H1 (cell line): ENCODE measurements at regions not wholly inside any gene's neighbourhood (a gene's known extent, or its start where the extent isn't known, plus 50 kb on each side); places are given as distances from the start of the nearest gene placed in this dataset.

Experiments
- CTCF ChIA-PET: fragments of 300-600 bp; sonication (Branson Sonifier 250); formaldehyde crosslinking; loops from one replicate; lab custom pipeline; 2021; ENCODE audit not compliant: partially characterized antibody; lab: Charles Lee
- POLR2A ChIA-PET: fragments of 300-600 bp; sonication (Branson Sonifier 250); formaldehyde crosslinking; loops from one replicate; lab custom pipeline; 2021; ENCODE audit warnings: inconsistent platforms; ENCODE audit not compliant: partially characterized antibody; lab: Charles Lee
- DNase-seq, 2 experiments: peaks; one replicate each; pipeline versions ENCODE4 v3.0.0 to v3.0.0-alpha.2; 2010 to 2022; ENCODE audit warnings: low spot score in 2 of 2, low read depth in 1 of 2, mixed read lengths in 1 of 2
- FAIRE-seq: peaks from 2 replicates; lab custom pipeline; 2011; peaks lifted over from hg19 to GRCh38; lab: Jason Lieb, UNC
- H2AFZ ChIP-seq: 2 replicates; pipeline ENCODE4 v1.8.1; 2012; ENCODE audit warnings: low read length, inconsistent platforms
- H2AK5ac ChIP-seq: 2 replicates; pipeline ENCODE4 v1.6.1; 2013; ENCODE audit warnings: low read depth, low read length
- H2BK120ac ChIP-seq: replicated peaks from 2 replicates; pipeline ENCODE3; 2013; ENCODE audit warnings: low read depth, low read length, inconsistent platforms
- H2BK12ac ChIP-seq: 2 replicates; pipeline ENCODE4 v1.6.1; 2013; ENCODE audit warnings: low read depth, low read length
- H2BK15ac ChIP-seq: 2 replicates; pipeline ENCODE4 v1.6.1; 2013; ENCODE audit warnings: low read length
- H2BK20ac ChIP-seq: 2 replicates; pipeline ENCODE4 v1.6.1; 2013; ENCODE audit warnings: low read length
- H2BK5ac ChIP-seq: 2 replicates; pipeline ENCODE4 v1.6.1; 2013; ENCODE audit warnings: low read depth, low read length
- H3K14ac ChIP-seq: 2 replicates; pipeline ENCODE4 v1.6.1; 2013; ENCODE audit warnings: inconsistent platforms; ENCODE audit not compliant: insufficient read length
- H3K18ac ChIP-seq: 2 replicates; pipeline ENCODE4 v1.6.1; 2013; ENCODE audit warnings: low read length; ENCODE audit errors: extremely low read depth
- H3K23ac ChIP-seq: 2 replicates; pipeline ENCODE4 v1.6.1; 2013; ENCODE audit warnings: inconsistent platforms; ENCODE audit not compliant: insufficient read length
- H3K23me2 ChIP-seq: 2 replicates; pipeline ENCODE4 v1.6.1; 2013; ENCODE audit warnings: low read depth, low read length
- H3K27ac ChIP-seq: 2 replicates; pipeline ENCODE4 v1.6.1; 2011; ENCODE audit warnings: low read depth, low read length, inconsistent platforms
- H3K27me3 ChIP-seq, 4 experiments: replicated peaks in 1 of 4; 1 replicate in 1 of 4; 2 replicates in 3 of 4; pipeline versions ENCODE4 v1.6.1 to v1.8.1; 2011 to 2013; ENCODE audit warnings: low read length in 3 of 4, mild to moderate bottlenecking in 3 of 4, inconsistent platforms in 2 of 4, mixed read lengths in 2 of 4, moderate library complexity in 1 of 4; ENCODE audit not compliant: control insufficient read depth in 3 of 4, insufficient read depth in 3 of 4; ENCODE audit errors: extremely low read depth in 1 of 4
- H3K36me3 ChIP-seq, 4 experiments: 2 replicates each; pipeline versions ENCODE4 v1.6.1 to v1.8.1; 2011 to 2013; ENCODE audit warnings: mild to moderate bottlenecking in 4 of 4, low read length in 3 of 4, moderate library complexity in 2 of 4, control low read depth in 1 of 4, inconsistent platforms in 1 of 4; ENCODE audit not compliant: insufficient read depth in 4 of 4, control insufficient read depth in 2 of 4
- H3K4ac ChIP-seq: replicated peaks from 2 replicates; pipeline ENCODE3; 2013; ENCODE audit warnings: low read length, low read depth, mixed read lengths, inconsistent platforms; ENCODE audit not compliant: insufficient read length
- H3K4me1 ChIP-seq, 4 experiments: replicated peaks in 1 of 4; 1 replicate in 1 of 4; 2 replicates in 3 of 4; pipeline versions ENCODE4 v1.6.1 to v1.8.1; 2011 to 2013; ENCODE audit warnings: low read length in 3 of 4, inconsistent platforms in 2 of 4, mixed read lengths in 1 of 4; ENCODE audit not compliant: insufficient read depth in 4 of 4, control insufficient read depth in 3 of 4
- H3K4me2 ChIP-seq, 2 experiments: 2 replicates each; pipeline versions ENCODE4 v1.6.1 to v1.8.1; 2011 to 2013; ENCODE audit warnings: low read depth in 2 of 2, low read length in 2 of 2, control low read depth in 1 of 2, inconsistent platforms in 1 of 2, mild to moderate bottlenecking in 1 of 2; ENCODE audit not compliant: insufficient read depth in 1 of 2
- H3K4me3 ChIP-seq, 4 experiments: fragments of 200-600, 300-600 bp in 1 of 4; sonication (generic), shearing (Covaris generic), sonication (Bioruptor Twin) in 1 of 4; 2 replicates each; pipeline versions ENCODE4 v1.5.1 to v1.8.1; 2011 to 2016; ENCODE audit warnings: low read length in 4 of 4, low read depth in 3 of 4, control low read depth in 2 of 4, inconsistent platforms in 2 of 4, mild to moderate bottlenecking in 2 of 4, mixed read lengths in 1 of 4, moderate library complexity in 1 of 4; ENCODE audit not compliant: insufficient read depth in 2 of 4; ENCODE audit errors: extremely low read depth in 1 of 4
- H3K56ac ChIP-seq: replicated peaks from 2 replicates; pipeline ENCODE3; 2013; ENCODE audit warnings: low read depth, mild to moderate bottlenecking, mixed read lengths, low read length, inconsistent platforms; ENCODE audit not compliant: insufficient read length
- H3K79me1 ChIP-seq: 2 replicates; pipeline ENCODE4 v1.6.1; 2013; ENCODE audit warnings: low read depth, low read length, control low read depth
- H3K79me2 ChIP-seq, 2 experiments: 2 replicates each; pipeline versions ENCODE4 v1.6.1 to v1.8.1; 2012 to 2013; ENCODE audit warnings: low read length in 2 of 2, mild to moderate bottlenecking in 2 of 2, inconsistent platforms in 1 of 2; ENCODE audit not compliant: insufficient read depth in 2 of 2, control insufficient read depth in 1 of 2
- H3K9ac ChIP-seq, 4 experiments: replicated peaks in 1 of 4; 1 replicate in 1 of 4; 2 replicates in 3 of 4; pipeline versions ENCODE4 v1.6.1 to v1.8.1; 2011 to 2013; ENCODE audit warnings: low read depth in 3 of 4, low read length in 3 of 4, control low read depth in 2 of 4, mild to moderate bottlenecking in 2 of 4, moderate library complexity in 2 of 4, inconsistent platforms in 1 of 4; ENCODE audit errors: extremely low read depth in 1 of 4
- H3K9me3 ChIP-seq, 2 experiments: 2 replicates each; pipeline versions ENCODE4 v1.6.1 to v1.8.1; 2012 to 2013; ENCODE audit warnings: mild to moderate bottlenecking in 2 of 2, moderate library complexity in 2 of 2, control low read depth in 1 of 2, inconsistent platforms in 1 of 2, low read depth in 1 of 2, low read length in 1 of 2, mixed read lengths in 1 of 2; ENCODE audit not compliant: insufficient read depth in 2 of 2
- H4K20me1 ChIP-seq, 2 experiments: replicated peaks in 1 of 2; 2 replicates each; pipeline versions ENCODE3 to v1.8.1; 2011 to 2013; ENCODE audit warnings: inconsistent platforms in 2 of 2, low read length in 2 of 2, mild to moderate bottlenecking in 1 of 2; ENCODE audit not compliant: insufficient read depth in 2 of 2, control insufficient read depth in 1 of 2
- H4K5ac ChIP-seq: 2 replicates; pipeline ENCODE4 v1.6.1; 2013; ENCODE audit warnings: low read length, low read depth, mixed read lengths, inconsistent platforms; ENCODE audit not compliant: insufficient read length
- H4K8ac ChIP-seq: 2 replicates; pipeline ENCODE4 v1.8.0; 2013; ENCODE audit warnings: mild to moderate bottlenecking, moderate library complexity, low read length, inconsistent platforms; ENCODE audit not compliant: insufficient read depth; ENCODE audit errors: extremely low read depth
- H4K91ac ChIP-seq: replicated peaks from 2 replicates; pipeline ENCODE3; 2013; ENCODE audit warnings: low read length, mixed read lengths, inconsistent platforms; ENCODE audit not compliant: insufficient read length
- POLR2A ChIP-seq, 2 experiments: IDR thresholded peaks; 1 replicate in 1 of 2; 2 replicates in 1 of 2; pipeline ENCODE4 v1.6.1; 2011; ENCODE audit warnings: low read depth in 2 of 2, low read length in 2 of 2, mild to moderate bottlenecking in 2 of 2; ENCODE audit errors: control extremely low read depth in 1 of 2
- SP2 ChIP-seq: IDR thresholded peaks from 2 replicates; pipeline ENCODE4 v1.6.1; 2012; ENCODE audit warnings: mild to moderate bottlenecking, low read length, inconsistent platforms
- WGBS, 2 experiments: shearing (Covaris generic) in 1 of 2; methylation state at CpG; one replicate each; pipeline versions ENCODE4 v1.1.6 to v1.1.7; 2013 to 2015; ENCODE audit warnings: low lambda C conversion rate in 2 of 2, mixed read lengths in 2 of 2, inconsistent platforms in 1 of 2, low coverage in 1 of 2, missing lambda C conversion rate in 1 of 2; ENCODE audit not compliant: insufficient replicate concordance in 2 of 2, insufficient coverage in 1 of 2, insufficient read length in 1 of 2; ENCODE audit errors: extremely low coverage in 1 of 2, missing lambda C conversion rate in 1 of 2; 5-methylcytosine and 5-hydroxymethylcytosine counted together

GRCh38 chr6:156189195-156189594, 588.0 kb upstream of the ARID1B start:
- 63% methylated on average over 2 of the region's 2 CpGs; no CpG with 5 or more reads in 1 of the 2 experiments for WGBS, 2 experiments
- peak; percentile 68 for FAIRE-seq
- H3K4me2 ChIP-seq, result no peak overlapping the region

More at GRCh38 chr6:156189195-156189594, 588.0 kb upstream of the ARID1B start:
- H2AK5ac ChIP-seq, result no peak overlapping the region
- H3K79me1 ChIP-seq, result no peaks in the 10 kb centered on the region
- H4K20me1 ChIP-seq, result no peaks in the 10 kb centered on the region
- H3K18ac ChIP-seq, result no peak overlapping the region
- no peak overlapping the region for H2BK120ac ChIP-seq
- H2BK20ac ChIP-seq, result no peak overlapping the region
- no peak overlapping the region for H3K56ac ChIP-seq
- no peak overlapping the region for H2BK12ac ChIP-seq
- H3K27ac ChIP-seq, result no peak overlapping the region
- H3K23ac ChIP-seq, result no peak overlapping the region
- no peak overlapping the region for H3K9ac ChIP-seq
- H3K27me3 ChIP-seq, result no peaks in the 10 kb centered on the region
- no peak overlapping the region for H3K4me3 ChIP-seq
- H3K4me1 ChIP-seq, result peaks cover 0 to 8% (median 0%) of the 10 kb centered on the region in 4 experiments; a peak in 3 of 7 replicates
- H3K4ac ChIP-seq, result no peak overlapping the region
- no peak overlapping the region for H2BK15ac ChIP-seq
- no peaks in the 10 kb centered on the region; the same call in 1 of the 2 replicates for H3K23me2 ChIP-seq
- H4K5ac ChIP-seq, result no peak overlapping the region
- no peak overlapping the region for H4K91ac ChIP-seq
- ChIA-PET POLR2A (no interaction called here), CTCF (no interaction called here)
- H3K14ac ChIP-seq, result no peak overlapping the region
- no peak overlapping the region for H2BK5ac ChIP-seq
- H2AFZ ChIP-seq, result no peak overlapping the region
- no peak for DNase-seq
- no peaks in the 10 kb centered on the region for H3K36me3 ChIP-seq
- H3K9me3 ChIP-seq, result no peaks in the 10 kb centered on the region
- H3K79me2 ChIP-seq, result no peaks in the 10 kb centered on the region
- H4K8ac ChIP-seq, result no peak overlapping the region
- TF ChIP-seq SP2 (no peak), POLR2A (IDR thresholded peaks at IDR 0.05; ENCODE audit: control extremely low read depth in 1 of 2, low read depth in 2 of 2, low read length in 2 of 2) (no peak)
